Tibial nerve (tissue), 3 donors: ENCODE measurements at regions not wholly inside any gene's neighbourhood (a gene's known extent, or its start where the extent isn't known, plus 50 kb on each side); places are given as distances from the start of the nearest gene placed in this dataset.

Experiments used
- POLR2A ChIP-seq, 2 donors: fragments of 450-650 bp; IDR thresholded peaks; one replicate each; pipeline ENCODE4 v1.6.1; 2017; ENCODE audit warnings: antibody characterized with exemption in 2 of 2, mild to moderate bottlenecking in 2 of 2, moderate library complexity in 2 of 2
- TF ChIP-seq, protein P1 (sequence below), 5 experiments: fragments of 200-600 bp in 3 of 5; fragments of 450-650 bp in 2 of 5; sonication (generic) in 3 of 5; IDR thresholded peaks; one replicate each; pipeline ENCODE4 v1.5.1; 2016 to 2019; ENCODE audit warnings: antibody characterized with exemption in 5 of 5, mild to moderate bottlenecking in 3 of 5, moderate library complexity in 2 of 5

DNA sequence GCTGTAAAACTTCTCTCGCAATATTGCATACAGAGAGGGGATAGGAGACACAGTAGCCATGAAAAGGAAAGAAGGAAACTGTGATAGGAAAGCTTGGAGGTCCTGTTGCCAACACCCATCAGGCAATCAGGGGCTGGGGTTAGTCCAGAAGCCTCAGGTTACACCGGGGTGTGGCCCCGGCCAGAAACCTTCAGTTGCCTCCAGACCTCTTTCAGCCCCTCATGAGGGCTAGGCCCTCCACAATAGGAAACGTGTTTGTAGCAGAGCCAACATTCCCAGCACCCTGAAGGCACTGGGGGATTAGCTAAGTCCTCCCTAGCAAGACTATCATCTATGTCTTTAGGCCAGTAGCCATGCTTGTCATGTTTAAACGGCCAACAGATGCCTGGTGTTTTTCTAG, 1048.0 kb upstream of the CNTN5 start:
- TF ChIP-seq, protein P1, sequence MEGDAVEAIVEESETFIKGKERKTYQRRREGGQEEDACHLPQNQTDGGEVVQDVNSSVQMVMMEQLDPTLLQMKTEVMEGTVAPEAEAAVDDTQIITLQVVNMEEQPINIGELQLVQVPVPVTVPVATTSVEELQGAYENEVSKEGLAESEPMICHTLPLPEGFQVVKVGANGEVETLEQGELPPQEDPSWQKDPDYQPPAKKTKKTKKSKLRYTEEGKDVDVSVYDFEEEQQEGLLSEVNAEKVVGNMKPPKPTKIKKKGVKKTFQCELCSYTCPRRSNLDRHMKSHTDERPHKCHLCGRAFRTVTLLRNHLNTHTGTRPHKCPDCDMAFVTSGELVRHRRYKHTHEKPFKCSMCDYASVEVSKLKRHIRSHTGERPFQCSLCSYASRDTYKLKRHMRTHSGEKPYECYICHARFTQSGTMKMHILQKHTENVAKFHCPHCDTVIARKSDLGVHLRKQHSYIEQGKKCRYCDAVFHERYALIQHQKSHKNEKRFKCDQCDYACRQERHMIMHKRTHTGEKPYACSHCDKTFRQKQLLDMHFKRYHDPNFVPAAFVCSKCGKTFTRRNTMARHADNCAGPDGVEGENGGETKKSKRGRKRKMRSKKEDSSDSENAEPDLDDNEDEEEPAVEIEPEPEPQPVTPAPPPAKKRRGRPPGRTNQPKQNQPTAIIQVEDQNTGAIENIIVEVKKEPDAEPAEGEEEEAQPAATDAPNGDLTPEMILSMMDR (IDR thresholded peaks at IDR 0.05) = no peak
- TF ChIP-seq POLR2A (IDR thresholded peaks at IDR 0.05) = no peak
